ENCODE measurements at regions not wholly inside any gene's neighbourhood (a gene's known extent, or its start where the extent isn't known, plus 50 kb on each side); places are given as distances from the start of the nearest gene placed in this dataset.

DNA sequence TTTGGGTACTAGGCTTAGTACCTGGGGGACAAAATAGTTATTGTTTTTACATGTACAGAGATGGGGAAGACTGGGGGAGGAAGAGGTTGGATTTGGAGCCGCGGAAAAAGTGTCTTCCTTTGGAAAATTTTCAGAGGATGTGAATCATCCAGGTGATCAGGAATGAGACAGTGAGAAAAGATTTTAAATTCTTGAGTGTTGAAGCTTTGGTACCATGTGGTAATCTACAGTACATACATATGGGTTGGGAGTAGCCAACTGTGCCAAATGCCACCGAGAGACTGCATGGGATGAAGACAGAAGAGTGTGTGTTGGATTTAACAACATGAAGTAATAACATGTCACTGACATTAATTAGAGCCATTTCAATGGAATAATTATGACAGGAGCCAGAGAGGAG, 1238.2 kb downstream of the ROBO1 start:
- TF ChIP-seq, protein P1, sequence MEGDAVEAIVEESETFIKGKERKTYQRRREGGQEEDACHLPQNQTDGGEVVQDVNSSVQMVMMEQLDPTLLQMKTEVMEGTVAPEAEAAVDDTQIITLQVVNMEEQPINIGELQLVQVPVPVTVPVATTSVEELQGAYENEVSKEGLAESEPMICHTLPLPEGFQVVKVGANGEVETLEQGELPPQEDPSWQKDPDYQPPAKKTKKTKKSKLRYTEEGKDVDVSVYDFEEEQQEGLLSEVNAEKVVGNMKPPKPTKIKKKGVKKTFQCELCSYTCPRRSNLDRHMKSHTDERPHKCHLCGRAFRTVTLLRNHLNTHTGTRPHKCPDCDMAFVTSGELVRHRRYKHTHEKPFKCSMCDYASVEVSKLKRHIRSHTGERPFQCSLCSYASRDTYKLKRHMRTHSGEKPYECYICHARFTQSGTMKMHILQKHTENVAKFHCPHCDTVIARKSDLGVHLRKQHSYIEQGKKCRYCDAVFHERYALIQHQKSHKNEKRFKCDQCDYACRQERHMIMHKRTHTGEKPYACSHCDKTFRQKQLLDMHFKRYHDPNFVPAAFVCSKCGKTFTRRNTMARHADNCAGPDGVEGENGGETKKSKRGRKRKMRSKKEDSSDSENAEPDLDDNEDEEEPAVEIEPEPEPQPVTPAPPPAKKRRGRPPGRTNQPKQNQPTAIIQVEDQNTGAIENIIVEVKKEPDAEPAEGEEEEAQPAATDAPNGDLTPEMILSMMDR (IDR thresholded peaks at IDR 0.05), result no peak
- H3K36me3 ChIP-seq (ENCODE audit: low read depth), result no peaks in the 10 kb centered on the region
- no peak overlapping the region for H3K4me3 ChIP-seq
- no peaks in the 10 kb centered on the region for H3K4me1 ChIP-seq (ENCODE audit: low read depth)
- peaks cover 4% of the 10 kb centered on the region for H3K9me3 ChIP-seq
- no peak for DNase-seq
- no peak for ATAC-seq
- intact Hi-C loops (cut with DNase I, micrococcal nuclease), result no loop called here

DNA sequence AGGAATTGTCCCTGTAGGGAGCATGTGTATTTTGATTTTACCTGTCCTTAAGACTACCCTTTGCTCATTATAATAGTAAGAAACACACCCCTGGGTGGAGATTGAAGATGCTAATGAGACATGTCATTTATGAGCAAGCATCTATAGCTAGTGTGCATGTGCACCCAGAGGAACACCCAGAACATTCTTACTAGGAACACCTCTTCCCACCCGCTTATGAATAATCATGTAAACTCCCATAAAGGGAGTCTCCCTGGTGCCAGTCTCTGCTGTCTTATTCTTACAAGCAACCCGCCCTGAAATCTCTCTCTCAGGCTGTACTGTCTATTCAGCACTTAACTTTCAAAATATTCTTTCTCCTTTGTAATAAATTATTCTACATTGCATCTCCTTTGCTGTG, 1227.3 kb downstream of the ROBO1 start:
- H3K9me3 ChIP-seq, result no peaks in the 10 kb centered on the region
- no peaks in the 10 kb centered on the region for H3K36me3 ChIP-seq (ENCODE audit: low read depth)
- intact Hi-C loops (cut with DNase I, micrococcal nuclease), result no loop called here
- no peaks in the 10 kb centered on the region for H3K4me1 ChIP-seq (ENCODE audit: low read depth)
- TF ChIP-seq, protein P1 (IDR thresholded peaks at IDR 0.05), result no peak
- no peak overlapping the region for H3K4me3 ChIP-seq
- ATAC-seq (no peak), DNase-seq (no peak)

DNA sequence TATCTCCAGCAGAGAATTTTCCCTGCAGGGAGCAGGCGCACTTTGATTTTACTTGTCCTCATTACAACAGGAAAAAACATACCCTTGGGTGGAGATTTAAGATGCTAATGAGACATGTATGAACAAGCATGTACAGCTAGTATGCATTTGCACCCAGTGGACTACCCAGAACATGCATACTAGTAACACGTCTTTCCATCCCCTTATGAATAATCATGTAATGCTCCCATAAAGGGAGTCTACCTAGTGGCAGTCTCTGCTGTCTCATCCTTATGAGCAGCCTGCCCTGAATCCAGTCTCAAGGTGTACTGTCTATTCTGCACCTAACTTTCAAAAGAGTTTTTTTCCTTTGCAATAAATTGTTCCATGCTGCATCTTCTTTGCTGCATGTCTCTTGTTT, 1222.0 kb downstream of the ROBO1 start:
- DNase-seq, result no peak
- H3K4me1 ChIP-seq (ENCODE audit: low read depth), result no peaks in the 10 kb centered on the region
- no peak overlapping the region for H3K4me3 ChIP-seq
- TF ChIP-seq, protein P1 (IDR thresholded peaks at IDR 0.05), result no peak
- intact Hi-C loops (cut with DNase I, micrococcal nuclease), result no loop called here
- no peaks in the 10 kb centered on the region for H3K36me3 ChIP-seq (ENCODE audit: low read depth)
- no peak for ATAC-seq
- H3K9me3 ChIP-seq, result peaks cover 9% of the 10 kb centered on the region

Data from mucosa of descending colon (tissue), 3 donors.